SK-N-MC (cell line): ENCODE measurements at regions not wholly inside any gene's neighbourhood (a gene's known extent, or its start where the extent isn't known, plus 50 kb on each side); places are given as distances from the start of the nearest gene placed in this dataset.

Experiments
- EZH2 ChIP-seq: fragments of 200-600 bp; sonication (generic); IDR thresholded peaks from one replicate; pipeline ENCODE4 v1.6.1; 2017; ENCODE audit warnings: antibody characterized with exemption
- FOXP2 ChIP-seq: optimal IDR thresholded peaks from 2 replicates; pipeline ENCODE3; 2011; ENCODE audit warnings: mild to moderate bottlenecking, moderate library complexity; ENCODE audit not compliant: insufficient read depth; ENCODE audit errors: extremely low read length, control extremely low read depth
- POLR2AphosphoS5 ChIP-seq: IDR thresholded peaks from 2 replicates; pipeline ENCODE4 v1.6.1; 2012; ENCODE audit warnings: mild to moderate bottlenecking, low read depth, low read length, borderline replicate concordance

GRCh38 chr2:103174711-103175110 is 412.9 kb downstream of the TMEM182 start:
- TF ChIP-seq EZH2, result no peak
- TF ChIP-seq POLR2AphosphoS5, result no peak
- TF ChIP-seq FOXP2, result no peak
